ENCODE measurements at regions not wholly inside any gene's neighbourhood (a gene's known extent, or its start where the extent isn't known, plus 50 kb on each side); places are given as distances from the start of the nearest gene placed in this dataset.
"Not testable (repeated sequence)": the region's sequence is repeated elsewhere in the genome, so short reads cannot be mapped to it uniquely, and the experiment has no call there.

GRCh38 chr6:150756173-150756572, 109.3 kb upstream of the MTHFD1L start:
- no peaks in the 10 kb centered on the region for H3K27me3 ChIP-seq
- H3K4me3 ChIP-seq, result no peak overlapping the region
- no peak overlapping the region for H3K27ac ChIP-seq
- no peak for TF ChIP-seq Cebpa-rat (IDR thresholded peaks at IDR 0.05)
- no peak overlapping the region for H3K4me2 ChIP-seq
- H4K20me1 ChIP-seq, result peaks cover 0 to 71% (median 0%) of the 10 kb centered on the region in 11 experiments; a peak in 3 of 22 replicates
- no peaks in the 10 kb centered on the region for H3K9me3 ChIP-seq (replicated peaks in 1 of 11)
- H3K9ac ChIP-seq, result no peak overlapping the region
- H3K4me1 ChIP-seq, result peaks cover 0 to 6% (median under 1%) of the 10 kb centered on the region in 10 experiments; a peak in 10 of 20 replicates
- no peaks in the 10 kb centered on the region for H3K36me3 ChIP-seq

- H3K4me2 ChIP-seq; H3K4me1 ChIP-seq; H3K9me3 ChIP-seq (replicated peaks in 1 of 11); H3K4me3 ChIP-seq; H3K27ac ChIP-seq; H3K36me3 ChIP-seq; H3K9ac ChIP-seq; H3K27me3 ChIP-seq: not testable (repeated sequence)
- peaks cover 0 to 59% (median 0%) of the 10 kb centered on the region in 11 experiments; a peak in 3 of 22 replicates for H4K20me1 ChIP-seq
Observed at GRCh38 chr6:150757807-150758206, 107.7 kb upstream of the MTHFD1L start.

GRCh38 chr6:150759483-150759882, 106.0 kb upstream of the MTHFD1L start:
- Histone ChIP-seq H3K4me3 (no peak overlapping the region), H4K20me1 (peaks cover 0 to 52% (median 0%) of the 10 kb centered on the region in 11 experiments; a peak in 3 of 22 replicates), H3K27me3 (no peaks in the 10 kb centered on the region), H3K4me2 (no peak overlapping the region), H3K4me1 (peaks cover 0 to 10% (median 8%) of the 10 kb centered on the region in 10 experiments; a peak in 11 of 20 replicates), H3K36me3 (no peaks in the 10 kb centered on the region), H3K27ac (no peak overlapping the region), H3K9ac (no peak overlapping the region), H3K9me3 (replicated peaks in 1 of 11) (no peaks in the 10 kb centered on the region; a peak in 1 of 22 replicates)
- TF ChIP-seq Cebpa-rat (IDR thresholded peaks at IDR 0.05), result no peak

- Histone ChIP-seq H4K20me1 (peaks cover 0 to 34% (median 0%) of the 10 kb centered on the region in 11 experiments; a peak in 2 of 22 replicates), H3K4me3 (no peak overlapping the region), H3K27ac (no peak overlapping the region), H3K4me2 (no peak overlapping the region), H3K36me3 (no peaks in the 10 kb centered on the region), H3K9ac (no peak overlapping the region), H3K4me1 (peaks cover 0 to 10% (median 8%) of the 10 kb centered on the region in 10 experiments; a peak in 11 of 20 replicates), H3K27me3 (no peaks in the 10 kb centered on the region), H3K9me3 (replicated peaks in 1 of 11) (no peaks in the 10 kb centered on the region; a peak in 1 of 22 replicates)
- TF ChIP-seq Cebpa-rat (IDR thresholded peaks at IDR 0.05), result no peak
Observed at GRCh38 chr6:150761771-150762170, 103.7 kb upstream of the MTHFD1L start.

- no peaks in the 10 kb centered on the region; a peak in 1 of 22 replicates for H3K9me3 ChIP-seq (replicated peaks in 1 of 11)
- no peak overlapping the region for H3K4me2 ChIP-seq
- peaks cover 0 to 25% (median 0%) of the 10 kb centered on the region in 11 experiments; a peak in 2 of 22 replicates for H4K20me1 ChIP-seq
- peaks cover 0 to 2% (median 0%) of the 10 kb centered on the region in 11 experiments; a peak in 1 of 22 replicates for H3K36me3 ChIP-seq
- no peak overlapping the region for H3K9ac ChIP-seq
- no peak for TF ChIP-seq Cebpa-rat (IDR thresholded peaks at IDR 0.05)
- peaks cover 0 to 10% (median 8%) of the 10 kb centered on the region in 10 experiments; a peak in 11 of 20 replicates for H3K4me1 ChIP-seq
- no peak overlapping the region for H3K27ac ChIP-seq
- no peak overlapping the region for H3K4me3 ChIP-seq
- no peaks in the 10 kb centered on the region for H3K27me3 ChIP-seq
Observed at GRCh38 chr6:150764334-150765066, 101.0 kb upstream of the MTHFD1L start.

GRCh38 chr6:150765067-150765764, 100.3 kb upstream of the MTHFD1L start:
- TF ChIP-seq Cebpa-rat (IDR thresholded peaks at IDR 0.05), result no peak
- no peak overlapping the region for H3K4me2 ChIP-seq
- peaks cover 0 to 18% (median 0%) of the 10 kb centered on the region in 11 experiments; a peak in 2 of 22 replicates for H4K20me1 ChIP-seq
- peaks cover 0 to 5% (median 0%) of the 10 kb centered on the region in 11 experiments; a peak in 1 of 22 replicates for H3K36me3 ChIP-seq
- no peaks in the 10 kb centered on the region; a peak in 1 of 22 replicates for H3K9me3 ChIP-seq (replicated peaks in 1 of 11)
- H3K4me1 ChIP-seq, result peaks cover 0 to 10% (median 8%) of the 10 kb centered on the region in 10 experiments; a peak in 11 of 20 replicates
- H3K9ac ChIP-seq, result no peak overlapping the region
- H3K27ac ChIP-seq, result no peak overlapping the region
- H3K4me3 ChIP-seq, result no peak overlapping the region
- no peaks in the 10 kb centered on the region for H3K27me3 ChIP-seq

GRCh38 chr6:150766201-150766997, 99.1 kb upstream of the MTHFD1L start:
- H3K9ac ChIP-seq, result no peak overlapping the region
- H3K4me3 ChIP-seq, result no peak overlapping the region
- no peak overlapping the region for H3K4me2 ChIP-seq
- no peaks in the 10 kb centered on the region; a peak in 1 of 22 replicates for H3K9me3 ChIP-seq (replicated peaks in 1 of 11)
- peaks cover 0 to 5% (median 0%) of the 10 kb centered on the region in 11 experiments; a peak in 2 of 22 replicates for H3K36me3 ChIP-seq
- H3K4me1 ChIP-seq, result peaks cover 0 to 10% (median 8%) of the 10 kb centered on the region in 10 experiments; a peak in 11 of 20 replicates
- H3K27ac ChIP-seq, result no peak overlapping the region
- no peak for TF ChIP-seq Cebpa-rat (IDR thresholded peaks at IDR 0.05)
- H3K27me3 ChIP-seq, result no peaks in the 10 kb centered on the region
- H4K20me1 ChIP-seq, result peaks cover 0 to 15% (median 0%) of the 10 kb centered on the region in 11 experiments; a peak in 2 of 22 replicates

GRCh38 chr6:150767161-150767560, 98.3 kb upstream of the MTHFD1L start:
- H3K36me3 ChIP-seq, result peaks cover 0 to 5% (median 0%) of the 10 kb centered on the region in 11 experiments; a peak in 2 of 22 replicates
- H3K4me2 ChIP-seq, result no peak overlapping the region
- no peak for TF ChIP-seq Cebpa-rat (IDR thresholded peaks at IDR 0.05)
- no peak overlapping the region for H3K27ac ChIP-seq
- H3K4me1 ChIP-seq, result peaks cover 0 to 10% (median 8%) of the 10 kb centered on the region in 10 experiments; a peak in 11 of 20 replicates
- H3K9me3 ChIP-seq (replicated peaks in 1 of 11), result peaks cover 0 to 4% (median 0%) of the 10 kb centered on the region in 11 experiments; a peak in 1 of 22 replicates
- H3K27me3 ChIP-seq, result no peaks in the 10 kb centered on the region
- no peak overlapping the region for H3K4me3 ChIP-seq
- peaks cover 0 to 15% (median 0%) of the 10 kb centered on the region in 11 experiments; a peak in 2 of 22 replicates for H4K20me1 ChIP-seq
- no peak overlapping the region for H3K9ac ChIP-seq

Measured in BLaER1 treated with 17β-estradiol and CSF1 and Interleukin-3, amounts not matched to agents 10 nM and 100 nM (cell line).